ENCODE measurements at regions not wholly inside any gene's neighbourhood (a gene's known extent, or its start where the extent isn't known, plus 50 kb on each side); places are given as distances from the start of the nearest gene placed in this dataset.

GRCh38 chr1:175889848-175890247 is 146.5 kb upstream of the TNR start:
- Histone ChIP-seq H3K9me3 (no peaks in the 10 kb centered on the region), H3K27me3 (no peaks in the 10 kb centered on the region), H3K4me1 (no peaks in the 10 kb centered on the region), H3K4me3 (no peak overlapping the region), H3K36me3 (no peaks in the 10 kb centered on the region), H3K27ac (no peak overlapping the region)
- WGBS (ENCODE audit: insufficient coverage, low coverage, low lambda C conversion rate, missing lambda C conversion rate): 100% methylated on average over 2 of the region's 2 CpGs
- TF ChIP-seq POLR2A (IDR thresholded peaks at IDR 0.05): no peak
- no peak for TF ChIP-seq CTCF (IDR thresholded peaks at IDR 0.05)
- intact Hi-C loops (cut with DNase I): no loop called here
- DNase-seq (no peak), ATAC-seq (no peak)

- 80% methylated on average over 2 of the region's 2 CpGs for WGBS (ENCODE audit: insufficient coverage, low coverage, low lambda C conversion rate, missing lambda C conversion rate)
- TF ChIP-seq POLR2A (IDR thresholded peaks at IDR 0.05) (no peak), CTCF (IDR thresholded peaks at IDR 0.05) (no peak)
- intact Hi-C loops (cut with DNase I): no loop called here
- no peak for DNase-seq
- no peaks in the 10 kb centered on the region for H3K27me3 ChIP-seq
- ATAC-seq: no peak
- H3K9me3 ChIP-seq: no peaks in the 10 kb centered on the region
- no peaks in the 10 kb centered on the region for H3K4me1 ChIP-seq
- H3K27ac ChIP-seq: no peak overlapping the region
- no peaks in the 10 kb centered on the region for H3K36me3 ChIP-seq
- no peak overlapping the region for H3K4me3 ChIP-seq
Measured at GRCh38 chr1:175888996-175889395, 145.6 kb upstream of the TNR start.

DNA sequence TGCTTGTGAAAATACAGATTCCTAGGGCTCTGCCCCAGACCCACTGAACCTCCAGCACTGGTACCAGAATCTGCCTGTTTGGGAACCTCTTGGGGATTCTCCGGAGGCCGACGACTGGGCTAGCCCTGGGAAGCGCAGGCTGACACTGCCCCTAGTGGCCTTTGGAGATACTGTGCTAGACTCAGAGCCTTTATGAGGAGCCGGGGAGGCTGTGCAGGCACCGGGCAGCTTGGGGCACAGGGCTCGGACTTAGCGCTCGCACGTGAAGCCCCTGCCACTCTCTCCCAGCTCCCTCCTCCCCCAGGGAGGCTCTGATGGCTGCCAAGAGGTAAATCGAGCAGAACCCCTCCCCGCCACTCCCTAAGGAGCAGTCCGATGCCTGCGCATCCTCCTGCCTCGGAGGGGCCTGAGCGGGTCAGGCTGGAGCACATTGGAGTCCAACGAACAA is 144.6 kb upstream of the TNR start:
- no peaks in the 10 kb centered on the region for H3K4me1 ChIP-seq
- TF ChIP-seq POLR2A (IDR thresholded peaks at IDR 0.05) (no peak), CTCF (IDR thresholded peaks at IDR 0.05) (peak; percentile 53 to 86 (median 76))
- ATAC-seq: peak; percentile 88 to 95 (median 91)
- H3K9me3 ChIP-seq: no peaks in the 10 kb centered on the region
- DNase-seq: peak; percentile 45 to 72 (median 55)
- no peaks in the 10 kb centered on the region for H3K27me3 ChIP-seq
- no peak overlapping the region for H3K27ac ChIP-seq
- no peak overlapping the region for H3K4me3 ChIP-seq
- intact Hi-C loops (cut with DNase I): no loop called here
- 65% methylated on average over 8 of the region's 17 CpGs for WGBS (ENCODE audit: insufficient coverage, low coverage, low lambda C conversion rate, missing lambda C conversion rate)
- H3K36me3 ChIP-seq: no peaks in the 10 kb centered on the region

GRCh38 chr1:175887521-175887920 is 144.1 kb upstream of the TNR start:
- Histone ChIP-seq H3K36me3 (no peaks in the 10 kb centered on the region), H3K4me3 (no peak overlapping the region), H3K27ac (no peak overlapping the region), H3K9me3 (no peaks in the 10 kb centered on the region), H3K4me1 (no peaks in the 10 kb centered on the region), H3K27me3 (no peaks in the 10 kb centered on the region)
- TF ChIP-seq POLR2A (IDR thresholded peaks at IDR 0.05) (no peak), CTCF (IDR thresholded peaks at IDR 0.05) (no peak)
- no peak for DNase-seq
- intact Hi-C loops (cut with DNase I): no loop called here
- ATAC-seq: peak in 1 of 4 donors; percentile 5
- WGBS (ENCODE audit: insufficient coverage, low coverage, low lambda C conversion rate, missing lambda C conversion rate): 69% methylated on average over 10 of the region's 20 CpGs

- Histone ChIP-seq H3K27me3 (no peaks in the 10 kb centered on the region), H3K4me3 (no peak overlapping the region), H3K9me3 (no peaks in the 10 kb centered on the region), H3K4me1 (no peaks in the 10 kb centered on the region), H3K27ac (no peak overlapping the region), H3K36me3 (no peaks in the 10 kb centered on the region)
- DNase-seq: no peak
- intact Hi-C loops (cut with DNase I): no loop called here
- TF ChIP-seq CTCF (IDR thresholded peaks at IDR 0.05) (no peak), POLR2A (IDR thresholded peaks at IDR 0.05) (no peak)
- no peak for ATAC-seq
Measured at GRCh38 chr1:175885326-175885725, 141.9 kb upstream of the TNR start.
